ENCODE measurements at regions not wholly inside any gene's neighbourhood (a gene's known extent, or its start where the extent isn't known, plus 50 kb on each side); places are given as distances from the start of the nearest gene placed in this dataset.

DNA sequence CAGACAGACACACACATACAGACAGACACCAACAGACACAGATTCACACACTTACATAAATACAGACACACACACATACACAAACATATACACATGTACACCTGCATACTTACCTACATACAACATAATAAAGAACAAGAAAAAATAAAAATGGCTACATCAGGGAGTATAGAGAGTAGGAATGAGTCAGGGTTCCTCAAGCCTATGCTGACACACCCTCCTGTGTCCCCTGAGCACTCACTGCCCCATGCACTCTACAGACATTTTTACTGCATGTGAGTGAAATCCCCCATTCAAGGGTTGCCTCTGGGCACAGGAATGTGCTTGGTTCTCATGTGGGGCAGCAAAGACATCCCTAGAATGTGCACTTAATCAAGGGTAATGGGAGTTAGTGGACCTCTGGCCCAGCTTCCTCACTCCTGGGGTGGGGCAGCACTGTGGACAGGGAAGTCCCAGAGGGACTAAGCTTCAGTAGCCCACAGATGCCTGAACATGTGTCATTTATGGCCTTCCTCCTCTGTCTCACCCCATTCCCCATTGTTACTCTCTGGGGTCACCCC, 185.9 kb upstream of the FOXA2 start:
- TF ChIP-seq CTCF (conservative IDR thresholded peaks at IDR 0.05 in 1 of 2, IDR thresholded peaks at IDR 0.05 in 1 of 2; ENCODE audit: low read depth in 1 of 2, low read length in 2 of 2) (no peak), EZH2 (IDR thresholded peaks at IDR 0.05; ENCODE audit: low read length, missing control alignments) (no peak)
